GM08714 (cell line): ENCODE measurements at regions not wholly inside any gene's neighbourhood (a gene's known extent, or its start where the extent isn't known, plus 50 kb on each side); places are given as distances from the start of the nearest gene placed in this dataset.

ENCODE experiments used
- H3K4me3 ChIP-seq: fragments of 200-500 bp; sonication (Bioruptor generic); 2 replicates; pipeline ENCODE4 v1.5.1; 2014; ENCODE audit warnings: mild to moderate bottlenecking, low read length, inconsistent platforms
- ZNF274 ChIP-seq: IDR thresholded peaks from 2 replicates; pipeline ENCODE4 v1.6.1; 2012; ENCODE audit warnings: mild to moderate bottlenecking, low read depth, low read length

- TF ChIP-seq ZNF274 = no peak
- no peak overlapping the region for H3K4me3 ChIP-seq
Measured at GRCh38 chr5:85814596-85814995, 803.1 kb upstream of the COX7C start.

GRCh38 chr5:85823462-85824426, 794.0 kb upstream of the COX7C start:
- no peak for TF ChIP-seq ZNF274
- H3K4me3 ChIP-seq = no peak overlapping the region

GRCh38 chr5:85838781-85839180, 779.0 kb upstream of the COX7C start:
- TF ChIP-seq ZNF274 = no peak
- no peak overlapping the region for H3K4me3 ChIP-seq

- no peak overlapping the region for H3K4me3 ChIP-seq
- no peak for TF ChIP-seq ZNF274
Measured at GRCh38 chr5:85841653-85842052, 776.1 kb upstream of the COX7C start.

- TF ChIP-seq ZNF274 = no peak
- H3K4me3 ChIP-seq = no peak overlapping the region
Measured at GRCh38 chr5:85843535-85843934, 774.2 kb upstream of the COX7C start.

- no peak overlapping the region for H3K4me3 ChIP-seq
- no peak for TF ChIP-seq ZNF274
Measured at GRCh38 chr5:85849411-85849810, 768.3 kb upstream of the COX7C start.

GRCh38 chr5:85865296-85865695, 752.4 kb upstream of the COX7C start:
- H3K4me3 ChIP-seq = no peak overlapping the region
- no peak for TF ChIP-seq ZNF274

- no peak overlapping the region for H3K4me3 ChIP-seq
- no peak for TF ChIP-seq ZNF274
Measured at GRCh38 chr5:85868070-85868469, 749.7 kb upstream of the COX7C start.

GRCh38 chr5:85893996-85894395, 723.7 kb upstream of the COX7C start:
- H3K4me3 ChIP-seq = no peak overlapping the region
- no peak for TF ChIP-seq ZNF274

- TF ChIP-seq ZNF274 = no peak
Measured at GRCh38 chr5:85896514-85896913, 721.2 kb upstream of the COX7C start.

GRCh38 chr5:85906460-85906859, 711.3 kb upstream of the COX7C start:
- TF ChIP-seq ZNF274 = no peak
- H3K4me3 ChIP-seq = no peak overlapping the region

More at GRCh38 chr5:85896514-85896913, 721.2 kb upstream of the COX7C start:
- H3K4me3 ChIP-seq = no peak overlapping the region

- TF ChIP-seq ZNF274 = no peak
- no peak overlapping the region for H3K4me3 ChIP-seq
Measured at GRCh38 chr5:85910335-85910734, 707.4 kb upstream of the COX7C start.

GRCh38 chr5:85920984-85921383, 696.8 kb upstream of the COX7C start:
- H3K4me3 ChIP-seq = no peak overlapping the region
- no peak for TF ChIP-seq ZNF274

GRCh38 chr5:85921590-85921989, 696.2 kb upstream of the COX7C start:
- no peak for TF ChIP-seq ZNF274

GRCh38 chr5:85927632-85928031, 690.1 kb upstream of the COX7C start:
- no peak overlapping the region for H3K4me3 ChIP-seq
- no peak for TF ChIP-seq ZNF274

More at GRCh38 chr5:85921590-85921989, 696.2 kb upstream of the COX7C start:
- no peak overlapping the region for H3K4me3 ChIP-seq
